Astrocyte of the spinal cord (primary cell): ENCODE measurements at regions not wholly inside any gene's neighbourhood (a gene's known extent, or its start where the extent isn't known, plus 50 kb on each side); places are given as distances from the start of the nearest gene placed in this dataset.
"Not testable (repeated sequence)": the region's sequence is repeated elsewhere in the genome, so short reads cannot be mapped to it uniquely, and the experiment has no call there.

Experiments
- DNase-seq: peaks from one replicate; pipeline ENCODE4 v3.0.0; 2011; ENCODE audit warnings: low read depth, low spot score
- H3K4me3 ChIP-seq: 2 replicates; pipeline ENCODE4 v1.5.1; 2011; ENCODE audit warnings: low read depth, mild to moderate bottlenecking, low read length, moderate library complexity
- CTCF ChIP-seq: IDR thresholded peaks from 2 replicates; pipeline ENCODE4 v1.5.1; 2012; ENCODE audit warnings: low read depth, mild to moderate bottlenecking, low read length, inconsistent platforms
- in situ Hi-C: cut with HindIII; loops from 2 replicates; pipeline ENCODE4 v1.10.0; 2017; ENCODE audit warnings: low sequenced_read_pairs

GRCh38 chr20:59482351-59483187, 121.8 kb upstream of the PHACTR3 start:
- in situ Hi-C loops: no loop called here
- no peak overlapping the region for H3K4me3 ChIP-seq
- no peak for TF ChIP-seq CTCF
- no peak for DNase-seq

- DNase-seq: no peak
- TF ChIP-seq CTCF: no peak
- no peak overlapping the region for H3K4me3 ChIP-seq
- in situ Hi-C loops: no loop called here
Observed at GRCh38 chr20:59483481-59483880, 120.9 kb upstream of the PHACTR3 start.

GRCh38 chr20:59484228-59484627, 120.1 kb upstream of the PHACTR3 start:
- no peak for DNase-seq
- in situ Hi-C loops: no loop called here
- no peak overlapping the region for H3K4me3 ChIP-seq
- no peak for TF ChIP-seq CTCF

GRCh38 chr20:59485576-59486454, 118.5 kb upstream of the PHACTR3 start:
- no peak overlapping the region for H3K4me3 ChIP-seq
- no peak for TF ChIP-seq CTCF
- in situ Hi-C loops: no loop called here
- no peak for DNase-seq

- H3K4me3 ChIP-seq, in situ Hi-C loops: not testable (repeated sequence)
Observed at GRCh38 chr20:59488459-59488858, 115.9 kb upstream of the PHACTR3 start.

GRCh38 chr20:59490196-59491004, 113.9 kb upstream of the PHACTR3 start:
- H3K4me3 ChIP-seq, in situ Hi-C loops, DNase-seq: not testable (repeated sequence)

More at GRCh38 chr20:59488459-59488858, 115.9 kb upstream of the PHACTR3 start:
- not testable (repeated sequence) for DNase-seq

- TF ChIP-seq CTCF: no peak
- H3K4me3 ChIP-seq: no peak overlapping the region
- in situ Hi-C loops: no loop called here
- DNase-seq: no peak
Observed at GRCh38 chr20:59491884-59492283, 112.5 kb upstream of the PHACTR3 start.
